ENCODE measurements at regions not wholly inside any gene's neighbourhood (a gene's known extent, or its start where the extent isn't known, plus 50 kb on each side); places are given as distances from the start of the nearest gene placed in this dataset.

DNA sequence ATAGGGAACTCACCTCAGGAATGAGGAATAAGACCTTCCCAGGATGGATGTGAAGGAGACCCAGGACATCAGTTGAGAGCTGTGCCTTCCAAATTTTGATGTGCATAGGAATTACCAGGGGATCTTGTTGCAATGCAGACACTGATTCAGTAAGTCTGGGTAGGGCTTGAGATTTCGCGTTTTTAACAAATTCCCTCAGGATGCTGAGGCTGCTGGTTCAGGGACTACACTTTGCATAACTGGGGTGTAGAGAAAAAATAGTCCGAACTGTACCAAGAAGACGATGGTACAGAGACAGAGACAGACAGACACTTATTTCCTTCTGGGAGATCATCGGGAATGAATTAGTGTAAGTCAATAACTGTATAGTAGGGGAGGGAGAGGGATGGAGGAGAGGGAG, 82.3 kb upstream of the FREM1 start (continued):
- TF ChIP-seq, protein P1, sequence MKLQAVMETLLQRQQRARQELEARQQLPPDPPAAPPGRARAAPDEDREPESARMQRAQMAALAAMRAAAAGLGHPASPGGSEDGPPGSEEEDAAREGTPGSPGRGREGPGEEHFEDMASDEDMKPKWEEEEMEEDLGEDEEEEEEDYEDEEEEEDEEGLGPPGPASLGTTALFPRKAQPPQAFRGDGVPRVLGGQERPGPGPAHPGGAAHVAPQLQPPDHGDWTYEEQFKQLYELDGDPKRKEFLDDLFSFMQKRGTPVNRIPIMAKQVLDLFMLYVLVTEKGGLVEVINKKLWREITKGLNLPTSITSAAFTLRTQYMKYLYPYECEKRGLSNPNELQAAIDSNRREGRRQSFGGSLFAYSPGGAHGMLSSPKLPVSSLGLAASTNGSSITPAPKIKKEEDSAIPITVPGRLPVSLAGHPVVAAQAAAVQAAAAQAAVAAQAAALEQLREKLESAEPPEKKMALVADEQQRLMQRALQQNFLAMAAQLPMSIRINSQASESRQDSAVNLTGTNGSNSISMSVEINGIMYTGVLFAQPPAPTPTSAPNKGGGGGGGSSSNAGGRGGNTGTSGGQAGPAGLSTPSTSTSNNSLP (IDR thresholded peaks at IDR 0.05; ENCODE audit: borderline replicate concordance, low read depth, low read length), result no peak
- TF ChIP-seq ZNF143 (CRISPR knock-in tag; IDR thresholded peaks at IDR 0.05), result no peak

DNA sequence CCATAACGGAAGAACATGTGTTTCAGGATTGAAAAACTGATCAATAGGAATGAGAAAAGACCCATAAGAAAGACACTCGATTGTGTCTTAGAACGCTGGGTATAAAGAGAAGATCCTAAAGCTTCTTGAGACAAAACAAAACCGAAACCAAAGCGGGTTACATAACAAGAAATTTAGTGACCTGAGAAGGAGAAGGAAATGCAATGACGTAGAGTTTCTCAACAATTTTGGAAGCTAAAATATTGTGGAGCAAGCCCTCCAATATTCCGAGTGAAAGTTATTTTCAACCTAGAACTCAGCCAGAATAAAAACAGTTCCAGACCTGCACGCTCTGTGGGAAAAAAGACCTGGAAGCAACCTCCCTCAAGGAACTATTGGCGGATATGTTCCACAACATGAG, 81.9 kb upstream of the FREM1 start:
- peak overlapping the region in 1 of 2 experiments; percentile 66; a peak in 3 of 4 replicates for H3K9ac ChIP-seq (ENCODE audit: insufficient read depth in 1 of 2, low read depth in 2 of 2, low read length in 2 of 2)
- 0% methylated on average over 9 of the region's 9 CpGs for WGBS (ENCODE audit: insufficient coverage, low coverage, missing lambda C conversion rate)
- no peaks in the 10 kb centered on the region for H3K27me3 ChIP-seq (ENCODE audit: control insufficient read depth in 2 of 2, insufficient read depth in 2 of 2, low read length in 2 of 2)
- POLR2A ChIA-PET, result interaction anchor here (1.0 kb wide), 1 partner anchor 10 kb away, joined by 3 read pairs; no protein-coding TSS in a partner anchor
- no peaks in the 10 kb centered on the region for H3K9me1 ChIP-seq (ENCODE audit: control insufficient read depth, insufficient read depth, low read length)
- no TSS peak for BruUV-seq (replicated peaks)
- in situ Hi-C loops (cut with MboI), result no loop called here
- intact Hi-C loops (cut with micrococcal nuclease), result no loop called here
- H2AFZ ChIP-seq (ENCODE audit: low read depth, low read length), result peak overlapping the region; percentile 93
- H4K20me1 ChIP-seq (replicated peaks; ENCODE audit: control insufficient read depth, insufficient read depth, low read length), result no peaks in the 10 kb centered on the region
- peak in 2 of 4 experiments; percentile 10 to 34 for DNase-seq (ENCODE audit: extremely low read depth in 1 of 4, low spot score in 3 of 4)
- CTCF ChIA-PET (ENCODE audit: low intra/inter-chr PET ratio), result no interaction called here
- peak overlapping the region; percentile 85 for H3K4me2 ChIP-seq (ENCODE audit: insufficient read depth, low read length)
- peak; percentile 52 for FAIRE-seq
- peak overlapping the region; percentile 55 for H3K4me3 ChIP-seq
- H3K27ac ChIP-seq (ENCODE audit: extremely low read depth, low read depth, low read length), result peak overlapping the region; percentile 66
- no peaks in the 10 kb centered on the region for H3K9me3 ChIP-seq (replicated peaks; ENCODE audit: control insufficient read depth, insufficient read depth, low read depth, low read length)
- peak; percentile 19 for ATAC-seq
- H3K79me2 ChIP-seq (ENCODE audit: control insufficient read depth, insufficient read depth, low read length), result no peaks in the 10 kb centered on the region; the same call in 2 of the 3 replicates
- no peaks in the 10 kb centered on the region for H3K36me3 ChIP-seq (ENCODE audit: control insufficient read depth, insufficient read depth, low read length)
- peaks cover 2 to 6% of the 10 kb centered on the region in 2 experiments; a peak in 4 of 5 replicates for H3K4me1 ChIP-seq (replicated peaks in 1 of 2; ENCODE audit: control insufficient read depth in 2 of 2, insufficient read depth in 2 of 2, low read length in 2 of 2)
- TF ChIP-seq OTX1 (CRISPR knock-in tag; IDR thresholded peaks at IDR 0.05), result no peak
- no peak for TF ChIP-seq RBM22 (IDR thresholded peaks at IDR 0.05; ENCODE audit: low read depth, low read length, poor library complexity, severe bottlenecking)
- TF ChIP-seq FOSL1 (tag; conservative IDR thresholded peaks at IDR 0.05), result no peak
- TF ChIP-seq EP300 (IDR thresholded peaks at IDR 0.05; ENCODE audit: low read length), result no peak
- TF ChIP-seq, protein P2, sequence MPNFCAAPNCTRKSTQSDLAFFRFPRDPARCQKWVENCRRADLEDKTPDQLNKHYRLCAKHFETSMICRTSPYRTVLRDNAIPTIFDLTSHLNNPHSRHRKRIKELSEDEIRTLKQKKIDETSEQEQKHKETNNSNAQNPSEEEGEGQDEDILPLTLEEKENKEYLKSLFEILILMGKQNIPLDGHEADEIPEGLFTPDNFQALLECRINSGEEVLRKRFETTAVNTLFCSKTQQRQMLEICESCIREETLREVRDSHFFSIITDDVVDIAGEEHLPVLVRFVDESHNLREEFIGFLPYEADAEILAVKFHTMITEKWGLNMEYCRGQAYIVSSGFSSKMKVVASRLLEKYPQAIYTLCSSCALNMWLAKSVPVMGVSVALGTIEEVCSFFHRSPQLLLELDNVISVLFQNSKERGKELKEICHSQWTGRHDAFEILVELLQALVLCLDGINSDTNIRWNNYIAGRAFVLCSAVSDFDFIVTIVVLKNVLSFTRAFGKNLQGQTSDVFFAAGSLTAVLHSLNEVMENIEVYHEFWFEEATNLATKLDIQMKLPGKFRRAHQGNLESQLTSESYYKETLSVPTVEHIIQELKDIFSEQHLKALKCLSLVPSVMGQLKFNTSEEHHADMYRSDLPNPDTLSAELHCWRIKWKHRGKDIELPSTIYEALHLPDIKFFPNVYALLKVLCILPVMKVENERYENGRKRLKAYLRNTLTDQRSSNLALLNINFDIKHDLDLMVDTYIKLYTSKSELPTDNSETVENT (CRISPR knock-in tag; IDR thresholded peaks at IDR 0.05), result no peak
- TF ChIP-seq SREBF2 (CRISPR knock-in tag; IDR thresholded peaks at IDR 0.05), result no peak
- TF ChIP-seq, protein P3, sequence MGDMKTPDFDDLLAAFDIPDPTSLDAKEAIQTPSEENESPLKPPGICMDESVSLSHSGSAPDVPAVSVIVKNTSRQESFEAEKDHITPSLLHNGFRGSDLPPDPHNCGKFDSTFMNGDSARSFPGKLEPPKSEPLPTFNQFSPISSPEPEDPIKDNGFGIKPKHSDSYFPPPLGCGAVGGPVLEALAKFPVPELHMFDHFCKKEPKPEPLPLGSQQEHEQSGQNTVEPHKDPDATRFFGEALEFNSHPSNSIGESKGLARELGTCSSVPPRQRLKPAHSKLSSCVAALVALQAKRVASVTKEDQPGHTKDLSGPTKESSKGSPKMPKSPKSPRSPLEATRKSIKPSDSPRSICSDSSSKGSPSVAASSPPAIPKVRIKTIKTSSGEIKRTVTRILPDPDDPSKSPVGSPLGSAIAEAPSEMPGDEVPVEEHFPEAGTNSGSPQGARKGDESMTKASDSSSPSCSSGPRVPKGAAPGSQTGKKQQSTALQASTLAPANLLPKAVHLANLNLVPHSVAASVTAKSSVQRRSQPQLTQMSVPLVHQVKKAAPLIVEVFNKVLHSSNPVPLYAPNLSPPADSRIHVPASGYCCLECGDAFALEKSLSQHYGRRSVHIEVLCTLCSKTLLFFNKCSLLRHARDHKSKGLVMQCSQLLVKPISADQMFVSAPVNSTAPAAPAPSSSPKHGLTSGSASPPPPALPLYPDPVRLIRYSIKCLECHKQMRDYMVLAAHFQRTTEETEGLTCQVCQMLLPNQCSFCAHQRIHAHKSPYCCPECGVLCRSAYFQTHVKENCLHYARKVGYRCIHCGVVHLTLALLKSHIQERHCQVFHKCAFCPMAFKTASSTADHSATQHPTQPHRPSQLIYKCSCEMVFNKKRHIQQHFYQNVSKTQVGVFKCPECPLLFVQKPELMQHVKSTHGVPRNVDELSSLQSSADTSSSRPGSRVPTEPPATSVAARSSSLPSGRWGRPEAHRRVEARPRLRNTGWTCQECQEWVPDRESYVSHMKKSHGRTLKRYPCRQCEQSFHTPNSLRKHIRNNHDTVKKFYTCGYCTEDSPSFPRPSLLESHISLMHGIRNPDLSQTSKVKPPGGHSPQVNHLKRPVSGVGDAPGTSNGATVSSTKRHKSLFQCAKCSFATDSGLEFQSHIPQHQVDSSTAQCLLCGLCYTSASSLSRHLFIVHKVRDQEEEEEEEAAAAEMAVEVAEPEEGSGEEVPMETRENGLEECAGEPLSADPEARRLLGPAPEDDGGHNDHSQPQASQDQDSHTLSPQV (IDR thresholded peaks at IDR 0.05), result no peak
- no peak for TF ChIP-seq KDM2B (CRISPR knock-in tag; IDR thresholded peaks at IDR 0.05)
- TF ChIP-seq CEBPB (tag; IDR thresholded peaks at IDR 0.05), result 0 out of 2 replicates have a peak, but pooled peaks have one; percentile 15
- TF ChIP-seq, protein P4, sequence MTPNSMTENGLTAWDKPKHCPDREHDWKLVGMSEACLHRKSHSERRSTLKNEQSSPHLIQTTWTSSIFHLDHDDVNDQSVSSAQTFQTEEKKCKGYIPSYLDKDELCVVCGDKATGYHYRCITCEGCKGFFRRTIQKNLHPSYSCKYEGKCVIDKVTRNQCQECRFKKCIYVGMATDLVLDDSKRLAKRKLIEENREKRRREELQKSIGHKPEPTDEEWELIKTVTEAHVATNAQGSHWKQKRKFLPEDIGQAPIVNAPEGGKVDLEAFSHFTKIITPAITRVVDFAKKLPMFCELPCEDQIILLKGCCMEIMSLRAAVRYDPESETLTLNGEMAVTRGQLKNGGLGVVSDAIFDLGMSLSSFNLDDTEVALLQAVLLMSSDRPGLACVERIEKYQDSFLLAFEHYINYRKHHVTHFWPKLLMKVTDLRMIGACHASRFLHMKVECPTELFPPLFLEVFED (CRISPR knock-in tag; conservative IDR thresholded peaks at IDR 0.05), result no peak

All from K562 (cell line).